HEK293 (cell line): ENCODE measurements at regions not wholly inside any gene's neighbourhood (a gene's known extent, or its start where the extent isn't known, plus 50 kb on each side); places are given as distances from the start of the nearest gene placed in this dataset.

Experiments
- CTCF ChIA-PET: fragments of 350-600 bp; formaldehyde crosslinking; extraction: SDS; loops from one replicate; lab custom pipeline; 2021; ENCODE audit warnings: antibody characterized with exemption; lab: Yijun Ruan, JAX
- POLR2A ChIA-PET: fragments of 300-600 bp; formaldehyde crosslinking; extraction: SDS; loops from one replicate; lab custom pipeline; 2020; ENCODE audit warnings: antibody characterized with exemption, inconsistent platforms; lab: Yijun Ruan, JAX
- H3K27ac ChIP-seq: fragments of 200-500 bp; sonication (Bioruptor generic); 2 replicates; pipeline ENCODE4 v1.5.1; 2014; ENCODE audit warnings: low read depth, low read length, control low read depth, inconsistent platforms; ENCODE audit errors: extremely low read depth
- H3K36me3 ChIP-seq, 2 experiments: fragments of 200-500 bp in 1 of 2; sonication (Bioruptor generic) in 1 of 2; 1 replicate in 1 of 2; 2 replicates in 1 of 2; pipeline ENCODE4 v1.5.1; 2014 to 2017; ENCODE audit warnings: inconsistent platforms in 2 of 2, low read length in 2 of 2; ENCODE audit not compliant: control insufficient read depth in 2 of 2, insufficient read depth in 1 of 2
- H3K4me1 ChIP-seq: fragments of 200-500 bp; sonication (Bioruptor generic); 2 replicates; pipeline ENCODE4 v1.5.1; 2014; ENCODE audit warnings: mild to moderate bottlenecking, low read length, inconsistent platforms; ENCODE audit not compliant: control insufficient read depth, insufficient read depth
- H3K4me3 ChIP-seq: 2 replicates; pipeline ENCODE4 v1.5.1; 2011; ENCODE audit warnings: low read depth, mild to moderate bottlenecking, control low read depth, low read length, moderate library complexity
- H3K9me3 ChIP-seq: fragments of 200-500 bp; sonication (Bioruptor generic); 2 replicates; pipeline ENCODE4 v1.5.1; 2014; ENCODE audit warnings: low read depth, low read length, inconsistent platforms; ENCODE audit not compliant: control insufficient read depth, insufficient read depth
- GLI2 ChIP-seq: fragments of 450-650 bp; formaldehyde crosslinking; IDR thresholded peaks from 2 replicates; pipeline ENCODE4; 2017; ENCODE audit warnings: missing biosample characterization, missing genetic modification characterization, low read depth, borderline replicate concordance
- OSR2 ChIP-seq: fragments of 450-650 bp; formaldehyde crosslinking; IDR thresholded peaks from 2 replicates; pipeline ENCODE4 v1.5.1; 2016; ENCODE audit warnings: missing biosample characterization, missing genetic modification characterization
- TCF7L2 ChIP-seq: IDR thresholded peaks from 2 replicates; pipeline ENCODE4 v1.6.1; 2011; ENCODE audit warnings: low read depth, mild to moderate bottlenecking, inconsistent platforms, low read length, moderate library complexity, borderline replicate concordance
- ZBTB7A ChIP-seq: fragments of 450-650 bp; formaldehyde crosslinking; IDR thresholded peaks from 2 replicates; pipeline ENCODE4 v1.5.1; 2016; ENCODE audit warnings: low read depth, missing biosample characterization, missing genetic modification characterization
- ZNF121 ChIP-seq: fragments of 450-650 bp; formaldehyde crosslinking; IDR thresholded peaks from 2 replicates; pipeline ENCODE4 v1.5.1; 2016; ENCODE audit warnings: missing biosample characterization, missing genetic modification characterization
- ZNF132 ChIP-seq: fragments of 450-650 bp; formaldehyde crosslinking; IDR thresholded peaks from 2 replicates; pipeline ENCODE4 v1.5.1; 2017; ENCODE audit warnings: missing biosample characterization, missing genetic modification characterization, borderline replicate concordance
- ZNF311 ChIP-seq: fragments of 450-650 bp; formaldehyde crosslinking; IDR thresholded peaks from 2 replicates; pipeline ENCODE4 v1.5.1; 2017; ENCODE audit warnings: missing biosample characterization, missing genetic modification characterization, borderline replicate concordance
- ZNF354C ChIP-seq: fragments of 450-650 bp; formaldehyde crosslinking; IDR thresholded peaks from 2 replicates; pipeline ENCODE4 v1.5.1; 2016; ENCODE audit warnings: missing biosample characterization, missing genetic modification characterization, low read depth, borderline replicate concordance
- ZNF549 ChIP-seq: fragments of 450-650 bp; IDR thresholded peaks from 2 replicates; pipeline ENCODE4 v1.5.1; 2018; ENCODE audit warnings: missing biosample characterization, missing genetic modification characterization, mild to moderate bottlenecking, inconsistent platforms, moderate library complexity
- ZSCAN18 ChIP-seq: fragments of 450-650 bp; formaldehyde crosslinking; IDR thresholded peaks from 2 replicates; pipeline ENCODE4 v1.5.1; 2016; ENCODE audit warnings: missing biosample characterization, missing genetic modification characterization
- TF ChIP-seq, protein P1 (sequence below): fragments of 450-650 bp; IDR thresholded peaks from 2 replicates; pipeline ENCODE4 v1.5.1; 2018; ENCODE audit warnings: missing biosample characterization, mild to moderate bottlenecking, missing genetic modification characterization
- TF ChIP-seq, protein P2 (sequence below): fragments of 450-650 bp; formaldehyde crosslinking; IDR thresholded peaks from 2 replicates; pipeline ENCODE4 v1.5.1; 2017; ENCODE audit warnings: missing biosample characterization, missing genetic modification characterization

DNA sequence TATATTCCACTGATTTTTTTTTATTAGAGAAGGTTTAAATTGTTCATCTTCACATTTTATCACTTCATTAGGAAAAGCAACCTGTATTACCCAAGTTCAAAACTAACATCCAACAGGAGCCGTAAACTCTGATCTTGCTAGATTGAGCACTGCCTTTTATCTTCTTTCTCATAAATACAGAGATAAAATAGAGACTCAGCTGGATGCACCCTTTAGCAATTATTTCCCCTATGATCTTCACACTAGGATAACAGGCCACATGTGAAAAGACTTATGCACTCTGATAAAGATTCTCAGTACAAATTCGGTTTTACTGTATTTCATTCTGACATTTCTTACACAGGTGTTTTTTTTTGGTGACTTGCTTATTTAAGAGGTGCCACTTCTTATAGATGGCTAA, 2438.2 kb upstream of the PCDH20 start:
- ChIA-PET CTCF (no interaction called here), POLR2A (no interaction called here)
- TF ChIP-seq ZNF121 (no peak), TCF7L2 (peak; percentile 82; the same call in 1 of the 2 replicates)
- no peaks in the 10 kb centered on the region for H3K9me3 ChIP-seq
- no peak overlapping the region for H3K27ac ChIP-seq
- no peaks in the 10 kb centered on the region for H3K4me1 ChIP-seq
- no peaks in the 10 kb centered on the region for H3K36me3 ChIP-seq
- no peak overlapping the region for H3K4me3 ChIP-seq

GRCh38 chr13:63851526-63851925, 2435.9 kb upstream of the PCDH20 start:
- POLR2A ChIA-PET, result no interaction called here
- no peaks in the 10 kb centered on the region for H3K9me3 ChIP-seq
- H3K4me1 ChIP-seq, result no peaks in the 10 kb centered on the region
- CTCF ChIA-PET, result interaction anchor here (0.8 to 1.4 kb wide), 2 partner anchors 10 to 11 kb away, joined by 3 read pairs; no protein-coding TSS in a partner anchor
- no peak for TF ChIP-seq GLI2 (tag by site-specific recombination)
- no peak for TF ChIP-seq ZSCAN18 (tag by site-specific recombination)
- TF ChIP-seq ZNF549 (tag by site-specific recombination), result no peak
- H3K27ac ChIP-seq, result no peak overlapping the region
- no peak overlapping the region for H3K4me3 ChIP-seq
- H3K36me3 ChIP-seq, result no peaks in the 10 kb centered on the region

- no peaks in the 10 kb centered on the region for H3K9me3 ChIP-seq
- POLR2A ChIA-PET, result no interaction called here
- CTCF ChIA-PET, result no interaction called here
- no peak for TF ChIP-seq ZNF354C (tag by site-specific recombination)
- H3K4me1 ChIP-seq, result no peaks in the 10 kb centered on the region
- H3K27ac ChIP-seq, result no peak overlapping the region
- H3K36me3 ChIP-seq, result no peaks in the 10 kb centered on the region
- no peak overlapping the region for H3K4me3 ChIP-seq
These were observed 2428.4 kb upstream of the PCDH20 start for GRCh38 chr13:63843766-63844699.

- Histone ChIP-seq H3K4me1 (no peaks in the 10 kb centered on the region), H3K27ac (no peak overlapping the region), H3K9me3 (no peaks in the 10 kb centered on the region), H3K4me3 (no peak overlapping the region), H3K36me3 (no peaks in the 10 kb centered on the region)
- CTCF ChIA-PET, result no interaction called here
- TF ChIP-seq ZBTB7A (tag by site-specific recombination) (no peak), ZNF132 (tag by site-specific recombination) (no peak), ZNF311 (no peak), OSR2 (no peak)
- TF ChIP-seq, protein P1, sequence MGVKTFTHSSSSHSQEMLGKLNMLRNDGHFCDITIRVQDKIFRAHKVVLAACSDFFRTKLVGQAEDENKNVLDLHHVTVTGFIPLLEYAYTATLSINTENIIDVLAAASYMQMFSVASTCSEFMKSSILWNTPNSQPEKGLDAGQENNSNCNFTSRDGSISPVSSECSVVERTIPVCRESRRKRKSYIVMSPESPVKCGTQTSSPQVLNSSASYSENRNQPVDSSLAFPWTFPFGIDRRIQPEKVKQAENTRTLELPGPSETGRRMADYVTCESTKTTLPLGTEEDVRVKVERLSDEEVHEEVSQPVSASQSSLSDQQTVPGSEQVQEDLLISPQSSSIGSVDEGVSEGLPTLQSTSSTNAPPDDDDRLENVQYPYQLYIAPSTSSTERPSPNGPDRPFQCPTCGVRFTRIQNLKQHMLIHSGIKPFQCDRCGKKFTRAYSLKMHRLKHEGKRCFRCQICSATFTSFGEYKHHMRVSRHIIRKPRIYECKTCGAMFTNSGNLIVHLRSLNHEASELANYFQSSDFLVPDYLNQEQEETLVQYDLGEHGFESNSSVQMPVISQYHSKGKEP (tag by site-specific recombination), result no peak
- TF ChIP-seq, protein P2, sequence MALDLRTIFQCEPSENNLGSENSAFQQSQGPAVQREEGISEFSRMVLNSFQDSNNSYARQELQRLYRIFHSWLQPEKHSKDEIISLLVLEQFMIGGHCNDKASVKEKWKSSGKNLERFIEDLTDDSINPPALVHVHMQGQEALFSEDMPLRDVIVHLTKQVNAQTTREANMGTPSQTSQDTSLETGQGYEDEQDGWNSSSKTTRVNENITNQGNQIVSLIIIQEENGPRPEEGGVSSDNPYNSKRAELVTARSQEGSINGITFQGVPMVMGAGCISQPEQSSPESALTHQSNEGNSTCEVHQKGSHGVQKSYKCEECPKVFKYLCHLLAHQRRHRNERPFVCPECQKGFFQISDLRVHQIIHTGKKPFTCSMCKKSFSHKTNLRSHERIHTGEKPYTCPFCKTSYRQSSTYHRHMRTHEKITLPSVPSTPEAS (tag by site-specific recombination), result no peak
- POLR2A ChIA-PET, result no interaction called here
These were observed 2426.5 kb upstream of the PCDH20 start for GRCh38 chr13:63842102-63842501.
